C1 segment of cervical spinal cord (tissue), 14 donors: ENCODE measurements at regions not wholly inside any gene's neighbourhood (a gene's known extent, or its start where the extent isn't known, plus 50 kb on each side); places are given as distances from the start of the nearest gene placed in this dataset.
"Not testable (repeated sequence)": the region's sequence is repeated elsewhere in the genome, so short reads cannot be mapped to it uniquely, and the experiment has no call there.

Experiments
- DNase-seq, 14 donors: peaks; one replicate each; lab custom pipeline; 2025; lab: John Stamatoyannopoulos, UW

- peak in 3 of 14 donors; percentile 3 to 26 (median 8) for DNase-seq
Measured at GRCh38 chr20:10109641-10110040, 74.9 kb downstream of the ANKEF1 start.

GRCh38 chr20:10110151-10110550, 75.4 kb downstream of the ANKEF1 start:
- DNase-seq = no peak

- no peak for DNase-seq
Measured at GRCh38 chr20:10111139-10111958, 76.6 kb downstream of the ANKEF1 start.

- no peak for DNase-seq
Measured at GRCh38 chr20:10111959-10112250, 77.1 kb downstream of the ANKEF1 start.

GRCh38 chr20:10113746-10114145, 79.0 kb downstream of the ANKEF1 start:
- DNase-seq = no peak

GRCh38 chr20:10114598-10114997, 79.8 kb downstream of the ANKEF1 start:
- DNase-seq = no peak

- DNase-seq = no peak
Measured at GRCh38 chr20:10115021-10115420, 80.2 kb downstream of the ANKEF1 start.

- no peak for DNase-seq
Measured at GRCh38 chr20:10119336-10119735, 84.5 kb downstream of the ANKEF1 start.

- not testable (repeated sequence) for DNase-seq
Measured at GRCh38 chr20:10124883-10125282, 90.1 kb downstream of the ANKEF1 start.

GRCh38 chr20:10125757-10126156, 91.0 kb downstream of the ANKEF1 start:
- no peak for DNase-seq

- peak in 1 of 14 donors; percentile 41 for DNase-seq
Measured at GRCh38 chr20:10129749-10130148, 88.9 kb upstream of the SNAP25 start.

GRCh38 chr20:10131732-10132345, 86.8 kb upstream of the SNAP25 start:
- DNase-seq = peak in 8 of 14 donors; percentile 3 to 96 (median 14)

- DNase-seq = no peak
Measured at GRCh38 chr20:10132387-10132786, 86.2 kb upstream of the SNAP25 start.

GRCh38 chr20:10133532-10133931, 85.1 kb upstream of the SNAP25 start:
- DNase-seq = no peak

- DNase-seq = peak in 1 of 14 donors; percentile 43
Measured at GRCh38 chr20:10134176-10134575, 84.5 kb upstream of the SNAP25 start.

GRCh38 chr20:10135438-10135837, 83.2 kb upstream of the SNAP25 start:
- no peak for DNase-seq

GRCh38 chr20:10137032-10137431, 81.6 kb upstream of the SNAP25 start:
- no peak for DNase-seq

- DNase-seq = no peak
Measured at GRCh38 chr20:10137533-10137932, 81.1 kb upstream of the SNAP25 start.

GRCh38 chr20:10157549-10157948, 61.1 kb upstream of the SNAP25 start:
- peak in 1 of 14 donors; percentile 82 for DNase-seq

- DNase-seq = peak in 3 of 14 donors; percentile 5 to 94 (median 12)
Measured at GRCh38 chr20:10167040-10167439, 51.6 kb upstream of the SNAP25 start.

- no peak for DNase-seq
Measured at GRCh38 chr20:10167594-10167993, 51.0 kb upstream of the SNAP25 start.
